Right lobe of liver (tissue), 6 donors: ENCODE measurements at regions not wholly inside any gene's neighbourhood (a gene's known extent, or its start where the extent isn't known, plus 50 kb on each side); places are given as distances from the start of the nearest gene placed in this dataset.

ENCODE experiments used
- ATAC-seq, 4 donors: fragments of 200-7000 bp; cut with Tn5 transposase; one replicate each; pipeline ENCODE4 v1.9.1; 2020; ENCODE audit warnings: mild to moderate bottlenecking in 4 of 4, moderate library complexity in 4 of 4
- DNase-seq, 3 donors: peaks; one replicate each; pipeline ENCODE4 v3.0.0-alpha.2; 2020
- H3K27ac ChIP-seq, 3 donors: fragments of 200-600 bp; one replicate each; pipeline ENCODE4 v1.8.0; 2022
- H3K27me3 ChIP-seq, 2 donors: fragments of 200-600 bp; one replicate each; pipeline ENCODE4 v1.8.0; 2022
- H3K36me3 ChIP-seq, 4 donors: fragments of 200-600 bp; sonication (generic) in 1 of 4; one replicate each; pipeline versions ENCODE4 v1.5.1 to v1.8.0; 2017 to 2022; ENCODE audit warnings: control low read depth in 1 of 4
- H3K4me1 ChIP-seq, 4 donors: fragments of 200-600 bp; sonication (generic) in 1 of 4; one replicate each; pipeline versions ENCODE4 v1.5.1 to v1.8.0; 2017 to 2022; ENCODE audit warnings: control low read depth in 1 of 4
- H3K4me3 ChIP-seq, 3 donors: fragments of 200-600 bp; one replicate each; pipeline ENCODE4 v1.8.0; 2022
- H3K9me3 ChIP-seq, 4 donors: fragments of 200-600 bp; sonication (generic) in 1 of 4; one replicate each; pipeline versions ENCODE4 v1.5.1 to v1.8.0; 2017 to 2022; ENCODE audit warnings: control low read depth in 1 of 4
- CTCF ChIP-seq, 4 donors: fragments of 200-600 bp in 3 of 4; fragments of 450-650 bp in 1 of 4; IDR thresholded peaks; one replicate each; pipeline versions ENCODE4 v1.5.1 to v1.8.0; 2016 to 2022; ENCODE audit warnings: antibody characterized with exemption in 4 of 4, mild to moderate bottlenecking in 2 of 4
- POLR2A ChIP-seq: fragments of 450-650 bp; IDR thresholded peaks from one replicate; pipeline ENCODE4 v1.6.1; 2017; ENCODE audit warnings: antibody characterized with exemption, mild to moderate bottlenecking
- WGBS: methylation state at CpG from one replicate; pipeline ENCODE4 v1.1.6; 2018; ENCODE audit warnings: low coverage, low lambda C conversion rate; ENCODE audit not compliant: insufficient coverage; ENCODE audit errors: missing lambda C conversion rate; 5-methylcytosine and 5-hydroxymethylcytosine counted together
- intact Hi-C, 2 donors: fragments of 100-400 bp; cut with DNase I; formaldehyde crosslinking; loops; one replicate each; pipeline versions ENCODE4 v1.11.2 to v1.14.1; 2022
- donor health status: DM: no; HTN: yes; CAD: no.
- donor health status: DM: no; HTN: no; CAD: no.
- donor health status: DM: no; HTN: no; CAD: no.
- donor health status: DM: no; HTN: yes; CAD: no.
- donor health status: DM: no; HTN: yes; CAD: no.

GRCh38 chr4:107212565-107212964 lies 176.5 kb upstream of the DKK2 start:
- TF ChIP-seq CTCF (IDR thresholded peaks at IDR 0.05) (no peak), POLR2A (no peak)
- Histone ChIP-seq H3K36me3 (no peaks in the 10 kb centered on the region), H3K4me1 (no peaks in the 10 kb centered on the region), H3K4me3 (no peak overlapping the region), H3K9me3 (no peaks in the 10 kb centered on the region), H3K27me3 (no peaks in the 10 kb centered on the region), H3K27ac (no peak overlapping the region)
- no peak for ATAC-seq
- 89% methylated on average over 2 of the region's 2 CpGs for WGBS
- intact Hi-C loops = no loop called here
- DNase-seq = no peak

GRCh38 chr4:107210450-107211239 lies 174.5 kb upstream of the DKK2 start:
- Histone ChIP-seq H3K27ac (no peak overlapping the region), H3K9me3 (no peaks in the 10 kb centered on the region), H3K36me3 (no peaks in the 10 kb centered on the region), H3K27me3 (no peaks in the 10 kb centered on the region), H3K4me1 (no peaks in the 10 kb centered on the region), H3K4me3 (no peak overlapping the region)
- TF ChIP-seq POLR2A (no peak), CTCF (IDR thresholded peaks at IDR 0.05) (no peak)
- ATAC-seq = no peak
- 86% methylated on average over 9 of the region's 13 CpGs for WGBS
- no peak for DNase-seq
- intact Hi-C loops = no loop called here

GRCh38 chr4:107203733-107204132 lies 167.6 kb upstream of the DKK2 start:
- no peak overlapping the region for H3K4me3 ChIP-seq
- H3K27me3 ChIP-seq = no peaks in the 10 kb centered on the region
- H3K9me3 ChIP-seq = no peaks in the 10 kb centered on the region
- H3K4me1 ChIP-seq = no peaks in the 10 kb centered on the region
- WGBS = 76% methylated on average over 4 of the region's 8 CpGs
- no peak for TF ChIP-seq CTCF (IDR thresholded peaks at IDR 0.05)
- no peak for TF ChIP-seq POLR2A
- DNase-seq (no peak), ATAC-seq (no peak)
- H3K36me3 ChIP-seq = no peaks in the 10 kb centered on the region
- intact Hi-C loops = no loop called here
- H3K27ac ChIP-seq = no peak overlapping the region

- H3K9me3 ChIP-seq = no peaks in the 10 kb centered on the region
- intact Hi-C loops = no loop called here
Measured at GRCh38 chr4:107202744-107203143, 166.6 kb upstream of the DKK2 start.

More at GRCh38 chr4:107202744-107203143, 166.6 kb upstream of the DKK2 start:
- Histone ChIP-seq H3K36me3 (no peaks in the 10 kb centered on the region), H3K4me3 (no peak overlapping the region), H3K27ac (no peak overlapping the region), H3K4me1 (no peaks in the 10 kb centered on the region), H3K27me3 (no peaks in the 10 kb centered on the region)
- DNase-seq (no peak), ATAC-seq (no peak)
- no peak for TF ChIP-seq POLR2A
- no peak for TF ChIP-seq CTCF (IDR thresholded peaks at IDR 0.05)
- WGBS = 71% methylated on average over 7 of the region's 7 CpGs
